ENCODE measurements at regions not wholly inside any gene's neighbourhood (a gene's known extent, or its start where the extent isn't known, plus 50 kb on each side); places are given as distances from the start of the nearest gene placed in this dataset.

DNA sequence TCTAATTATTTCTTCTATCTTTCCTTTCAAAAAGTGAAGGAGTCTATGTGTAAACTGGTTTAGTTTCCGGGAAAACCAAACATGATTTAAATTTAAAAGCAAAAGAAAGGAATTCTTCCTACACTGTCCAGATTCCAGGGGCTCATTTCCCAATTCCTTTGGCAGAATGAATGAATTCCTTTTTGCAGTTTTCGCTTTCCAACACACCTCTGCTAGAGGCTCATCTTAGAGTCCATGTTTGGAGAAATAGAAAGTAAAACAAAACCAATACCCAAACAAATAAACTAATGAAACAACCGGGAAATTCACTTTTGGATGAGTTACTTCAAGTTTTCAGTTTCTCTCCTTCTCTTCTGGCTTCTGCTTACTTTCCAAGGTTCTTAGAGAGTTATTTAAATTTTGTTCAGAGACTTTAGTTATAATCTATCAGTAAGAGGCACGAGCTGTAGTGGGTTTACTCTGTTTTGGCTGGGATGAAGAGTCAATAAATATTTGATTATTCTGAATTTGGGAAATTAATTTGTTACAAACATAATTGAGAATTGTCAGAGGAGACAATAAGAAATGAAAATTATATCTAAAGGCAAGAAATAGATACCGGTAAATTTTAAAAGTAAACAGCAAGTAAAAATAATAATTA is 365.0 kb upstream of the CDH9 start:
- Histone ChIP-seq H3K27me3 (ENCODE audit: insufficient read depth, low read length, poor library complexity) (no peaks in the 10 kb centered on the region), H3K79me2 (ENCODE audit: insufficient read depth, low read length) (no peaks in the 10 kb centered on the region), H3K9ac (ENCODE audit: low read depth, low read length) (no peak overlapping the region), H2AFZ (ENCODE audit: low read depth, low read length) (no peak overlapping the region), H3K4me1 (ENCODE audit: insufficient read depth, low read length) (no peaks in the 10 kb centered on the region), H3K9me3 (ENCODE audit: insufficient read depth, low read length, severe bottlenecking) (no peaks in the 10 kb centered on the region), H3K4me3 (ENCODE audit: low read depth in 1 of 2, low read length in 2 of 2) (no peak overlapping the region), H3K36me3 (ENCODE audit: insufficient read depth, low read length) (no peaks in the 10 kb centered on the region), H4K20me1 (ENCODE audit: insufficient read depth, low read length) (no peaks in the 10 kb centered on the region), H3K4me2 (ENCODE audit: insufficient read depth, low read length) (peak overlapping the region; percentile 12; the same call in 1 of the 2 replicates), H3K27ac (ENCODE audit: low read length) (no peak overlapping the region)
- DNase-seq (no peak), ATAC-seq (ENCODE audit: insufficient read depth, low read depth) (no peak)
- TF ChIP-seq EZH2 (IDR thresholded peaks at IDR 0.05; ENCODE audit: borderline replicate concordance, low read depth, low read length, severe bottlenecking): no peak
- TF ChIP-seq, protein P1, sequence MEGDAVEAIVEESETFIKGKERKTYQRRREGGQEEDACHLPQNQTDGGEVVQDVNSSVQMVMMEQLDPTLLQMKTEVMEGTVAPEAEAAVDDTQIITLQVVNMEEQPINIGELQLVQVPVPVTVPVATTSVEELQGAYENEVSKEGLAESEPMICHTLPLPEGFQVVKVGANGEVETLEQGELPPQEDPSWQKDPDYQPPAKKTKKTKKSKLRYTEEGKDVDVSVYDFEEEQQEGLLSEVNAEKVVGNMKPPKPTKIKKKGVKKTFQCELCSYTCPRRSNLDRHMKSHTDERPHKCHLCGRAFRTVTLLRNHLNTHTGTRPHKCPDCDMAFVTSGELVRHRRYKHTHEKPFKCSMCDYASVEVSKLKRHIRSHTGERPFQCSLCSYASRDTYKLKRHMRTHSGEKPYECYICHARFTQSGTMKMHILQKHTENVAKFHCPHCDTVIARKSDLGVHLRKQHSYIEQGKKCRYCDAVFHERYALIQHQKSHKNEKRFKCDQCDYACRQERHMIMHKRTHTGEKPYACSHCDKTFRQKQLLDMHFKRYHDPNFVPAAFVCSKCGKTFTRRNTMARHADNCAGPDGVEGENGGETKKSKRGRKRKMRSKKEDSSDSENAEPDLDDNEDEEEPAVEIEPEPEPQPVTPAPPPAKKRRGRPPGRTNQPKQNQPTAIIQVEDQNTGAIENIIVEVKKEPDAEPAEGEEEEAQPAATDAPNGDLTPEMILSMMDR (IDR thresholded peaks at IDR 0.05; ENCODE audit: borderline replicate concordance, extremely low read depth, low read length, poor library complexity, severe bottlenecking): no peak

- H3K4me1 ChIP-seq (ENCODE audit: insufficient read depth, low read length): no peaks in the 10 kb centered on the region
- H3K79me2 ChIP-seq (ENCODE audit: insufficient read depth, low read length): no peaks in the 10 kb centered on the region
- no peaks in the 10 kb centered on the region for H3K9me3 ChIP-seq (ENCODE audit: insufficient read depth, low read length, severe bottlenecking)
- no peak overlapping the region for H2AFZ ChIP-seq (ENCODE audit: low read depth, low read length)
- no peak overlapping the region for H3K9ac ChIP-seq (ENCODE audit: low read depth, low read length)
- TF ChIP-seq, protein P1 (IDR thresholded peaks at IDR 0.05; ENCODE audit: borderline replicate concordance, extremely low read depth, low read length, poor library complexity, severe bottlenecking): no peak
- no peak for TF ChIP-seq EZH2 (IDR thresholded peaks at IDR 0.05; ENCODE audit: borderline replicate concordance, low read depth, low read length, severe bottlenecking)
- H3K36me3 ChIP-seq (ENCODE audit: insufficient read depth, low read length): no peaks in the 10 kb centered on the region
- no peak overlapping the region for H3K27ac ChIP-seq (ENCODE audit: low read length)
- no peak overlapping the region for H3K4me2 ChIP-seq (ENCODE audit: insufficient read depth, low read length)
- H3K27me3 ChIP-seq (ENCODE audit: insufficient read depth, low read length, poor library complexity): no peaks in the 10 kb centered on the region
- DNase-seq: no peak
- H3K4me3 ChIP-seq (ENCODE audit: low read depth in 1 of 2, low read length in 2 of 2): no peak overlapping the region
- ATAC-seq (ENCODE audit: insufficient read depth, low read depth): no peak
- no peaks in the 10 kb centered on the region for H4K20me1 ChIP-seq (ENCODE audit: insufficient read depth, low read length)
These were observed 364.4 kb upstream of the CDH9 start for GRCh38 chr5:27402828-27403227.

- Histone ChIP-seq H3K9me3 (ENCODE audit: insufficient read depth, low read length, severe bottlenecking) (no peaks in the 10 kb centered on the region), H2AFZ (ENCODE audit: low read depth, low read length) (no peak overlapping the region), H3K4me1 (ENCODE audit: insufficient read depth, low read length) (no peaks in the 10 kb centered on the region), H3K4me3 (ENCODE audit: low read depth in 1 of 2, low read length in 2 of 2) (no peak overlapping the region), H3K4me2 (ENCODE audit: insufficient read depth, low read length) (no peak overlapping the region), H3K79me2 (ENCODE audit: insufficient read depth, low read length) (no peaks in the 10 kb centered on the region), H3K36me3 (ENCODE audit: insufficient read depth, low read length) (no peaks in the 10 kb centered on the region), H3K27ac (ENCODE audit: low read length) (no peak overlapping the region), H3K9ac (ENCODE audit: low read depth, low read length) (no peak overlapping the region), H4K20me1 (ENCODE audit: insufficient read depth, low read length) (no peaks in the 10 kb centered on the region), H3K27me3 (ENCODE audit: insufficient read depth, low read length, poor library complexity) (no peaks in the 10 kb centered on the region)
- DNase-seq (no peak), ATAC-seq (ENCODE audit: insufficient read depth, low read depth) (no peak)
- TF ChIP-seq, protein P1 (IDR thresholded peaks at IDR 0.05; ENCODE audit: borderline replicate concordance, extremely low read depth, low read length, poor library complexity, severe bottlenecking): no peak
- no peak for TF ChIP-seq EZH2 (IDR thresholded peaks at IDR 0.05; ENCODE audit: borderline replicate concordance, low read depth, low read length, severe bottlenecking)
These were observed 358.6 kb upstream of the CDH9 start for GRCh38 chr5:27396998-27397397.

Data from DND-41 (cell line).